Germinal center (tissue), 1 donor: ENCODE measurements at regions not wholly inside any gene's neighbourhood (a gene's known extent, or its start where the extent isn't known, plus 50 kb on each side); places are given as distances from the start of the nearest gene placed in this dataset.
"Not testable (repeated sequence)": the region's sequence is repeated elsewhere in the genome, so short reads cannot be mapped to it uniquely, and the experiment has no call there.

Experiments
- DNase-seq: peaks from one replicate; pipeline ENCODE4 v3.0.0; 2012; ENCODE audit warnings: mixed read lengths, low spot score

- no peak for DNase-seq
Measured at GRCh38 chr3:124138148-124138547, 146.2 kb upstream of the ROPN1 start.

GRCh38 chr3:124140746-124141145 is 148.8 kb upstream of the ROPN1 start:
- no peak for DNase-seq

- DNase-seq: no peak
Measured at GRCh38 chr3:124142389-124142970, 150.6 kb upstream of the ROPN1 start.

GRCh38 chr3:124143047-124143446 is 151.1 kb upstream of the ROPN1 start:
- no peak for DNase-seq

GRCh38 chr3:124144035-124144814 is 152.3 kb upstream of the ROPN1 start:
- no peak for DNase-seq

GRCh38 chr3:124147429-124147828 is 155.5 kb upstream of the ROPN1 start:
- no peak for DNase-seq

GRCh38 chr3:124147946-124148345 is 156.0 kb upstream of the ROPN1 start:
- no peak for DNase-seq

- DNase-seq: no peak
Measured at GRCh38 chr3:124149081-124149480, 157.2 kb upstream of the ROPN1 start.

GRCh38 chr3:124149771-124150170 is 157.8 kb upstream of the ROPN1 start:
- DNase-seq: no peak

GRCh38 chr3:124152891-124153290 is 161.0 kb upstream of the ROPN1 start:
- DNase-seq: not testable (repeated sequence)

GRCh38 chr3:124156866-124157712 is 165.2 kb upstream of the ROPN1 start:
- no peak for DNase-seq

- DNase-seq: no peak
Measured at GRCh38 chr3:124157748-124158147, 165.8 kb upstream of the ROPN1 start.

- no peak for DNase-seq
Measured at GRCh38 chr3:124158168-124158881, 166.4 kb upstream of the ROPN1 start.

GRCh38 chr3:124161448-124161847 is 169.5 kb upstream of the ROPN1 start:
- no peak for DNase-seq

GRCh38 chr3:124163689-124164088 is 171.8 kb upstream of the ROPN1 start:
- no peak for DNase-seq

GRCh38 chr3:124168271-124168670 is 176.3 kb upstream of the ROPN1 start:
- no peak for DNase-seq

- DNase-seq: no peak
Measured at GRCh38 chr3:124172283-124172682, 180.4 kb upstream of the ROPN1 start.

- DNase-seq: no peak
Measured at GRCh38 chr3:124172816-124173215, 180.9 kb upstream of the ROPN1 start.

- no peak for DNase-seq
Measured at GRCh38 chr3:124174476-124174875, 182.6 kb upstream of the ROPN1 start.

GRCh38 chr3:124174910-124175874 is 183.3 kb upstream of the ROPN1 start:
- no peak for DNase-seq

- no peak for DNase-seq
Measured at GRCh38 chr3:124177071-124177470, 185.1 kb upstream of the ROPN1 start.
